Ecto neural progenitor cell (in vitro differentiated cells): ENCODE measurements at regions not wholly inside any gene's neighbourhood (a gene's known extent, or its start where the extent isn't known, plus 50 kb on each side); places are given as distances from the start of the nearest gene placed in this dataset.
"Not testable (repeated sequence)": the region's sequence is repeated elsewhere in the genome, so short reads cannot be mapped to it uniquely, and the experiment has no call there.

Experiments
- DNase-seq: peaks from one replicate; pipeline ENCODE4 v3.0.0-alpha.2; 2018; ENCODE audit warnings: low spot score

GRCh38 chr5:28926422-28926821 lies 1888.0 kb upstream of the CDH9 start:
- DNase-seq = no peak

GRCh38 chr5:28917631-28918030 lies 1879.2 kb upstream of the CDH9 start:
- DNase-seq = no peak

- no peak for DNase-seq
These were observed 1875.9 kb upstream of the CDH9 start for GRCh38 chr5:28914297-28914696.

DNA sequence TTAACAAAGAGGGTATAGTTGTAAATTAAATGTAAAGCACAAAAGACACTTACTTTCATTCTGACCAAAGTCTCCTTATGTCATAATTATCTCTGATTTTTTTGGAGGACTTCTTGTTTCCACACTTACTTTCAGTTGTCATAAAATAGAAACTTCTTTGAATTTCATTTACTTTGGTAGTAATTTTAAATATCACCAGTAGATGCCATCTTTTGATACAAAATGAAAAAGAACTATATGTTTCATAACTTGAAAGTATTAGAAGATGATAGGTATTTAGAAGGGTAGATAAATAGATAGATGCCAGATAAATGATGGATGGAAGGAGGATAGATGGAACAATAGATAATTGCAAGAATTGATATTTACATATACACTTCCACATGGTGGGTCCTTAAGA lies 1865.3 kb upstream of the CDH9 start:
- no peak for DNase-seq

GRCh38 chr5:28896949-28897348 lies 1858.6 kb upstream of the CDH9 start:
- no peak for DNase-seq

GRCh38 chr5:28880936-28881335 lies 1842.5 kb upstream of the CDH9 start:
- no peak for DNase-seq

GRCh38 chr5:28877050-28877449 lies 1838.7 kb upstream of the CDH9 start:
- no peak for DNase-seq

GRCh38 chr5:28864006-28864405 lies 1825.6 kb upstream of the CDH9 start:
- no peak for DNase-seq

DNA sequence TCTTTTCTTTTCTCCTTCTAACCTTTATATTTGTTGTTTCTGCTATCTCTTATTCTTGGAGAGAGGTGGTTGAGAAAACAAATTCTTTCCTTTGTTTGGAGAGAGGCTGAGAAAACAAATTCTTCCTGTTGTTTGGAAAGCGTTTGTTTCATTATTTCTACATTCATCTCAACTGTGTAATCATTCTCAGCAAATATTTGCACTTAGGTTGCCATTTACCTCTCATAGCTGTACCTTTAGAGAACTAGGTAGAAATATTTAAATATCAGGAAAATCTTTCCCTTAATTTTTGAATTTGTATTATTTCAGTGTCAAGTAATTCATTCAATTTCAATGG lies 1824.4 kb upstream of the CDH9 start:
- DNase-seq = no peak

GRCh38 chr5:28862137-28862859 lies 1823.9 kb upstream of the CDH9 start:
- DNase-seq = no peak

DNA sequence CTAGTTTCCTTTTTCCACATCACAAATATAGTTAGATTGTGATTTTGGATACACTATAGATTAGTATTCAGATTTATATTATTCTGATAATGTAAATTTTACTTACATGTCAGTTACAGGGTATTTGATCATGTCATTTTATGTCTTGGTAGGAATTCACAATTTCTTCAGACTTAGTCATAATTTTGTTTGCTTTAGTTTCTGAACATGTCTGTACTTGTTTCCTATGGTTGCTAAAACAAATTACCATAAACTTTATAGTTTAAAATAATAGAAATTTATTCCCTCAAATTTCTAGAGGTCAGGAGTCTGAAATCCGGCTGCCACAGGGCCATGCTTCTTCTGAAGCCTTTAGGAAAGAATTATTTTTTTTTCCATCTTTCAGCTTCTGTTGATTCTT lies 1817.2 kb upstream of the CDH9 start:
- DNase-seq = no peak

DNA sequence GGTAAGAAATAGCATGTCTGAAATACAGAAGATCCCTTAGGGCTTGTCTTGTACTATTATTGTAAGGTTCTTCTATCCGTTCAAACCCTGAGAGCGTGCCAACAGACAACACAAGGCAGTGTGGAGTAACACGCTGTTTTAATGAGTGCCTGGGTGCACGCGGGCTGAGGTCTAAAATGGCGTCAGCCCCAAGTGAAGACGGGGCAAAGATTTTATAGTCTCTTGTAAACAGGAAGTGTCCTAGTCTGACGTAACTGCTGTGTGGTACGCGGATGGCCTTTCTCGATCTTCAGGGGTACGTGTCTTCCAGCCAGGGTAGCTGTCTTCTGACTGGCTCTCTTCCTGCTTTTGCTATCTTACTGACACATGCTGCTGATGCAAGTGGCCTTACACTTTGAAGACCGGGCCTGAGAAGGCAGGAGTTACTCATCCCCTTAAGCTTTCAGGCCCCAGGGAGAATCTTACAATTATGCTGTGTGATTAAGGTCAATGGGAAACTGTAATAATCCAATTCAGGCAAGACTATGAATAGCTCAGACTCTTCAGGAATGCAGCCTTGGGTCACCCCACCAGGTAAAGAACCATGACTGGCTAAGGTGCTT lies 1812.0 kb upstream of the CDH9 start:
- DNase-seq = no peak

- no peak for DNase-seq
These were observed 1792.7 kb upstream of the CDH9 start for GRCh38 chr5:28831042-28831441.

DNA sequence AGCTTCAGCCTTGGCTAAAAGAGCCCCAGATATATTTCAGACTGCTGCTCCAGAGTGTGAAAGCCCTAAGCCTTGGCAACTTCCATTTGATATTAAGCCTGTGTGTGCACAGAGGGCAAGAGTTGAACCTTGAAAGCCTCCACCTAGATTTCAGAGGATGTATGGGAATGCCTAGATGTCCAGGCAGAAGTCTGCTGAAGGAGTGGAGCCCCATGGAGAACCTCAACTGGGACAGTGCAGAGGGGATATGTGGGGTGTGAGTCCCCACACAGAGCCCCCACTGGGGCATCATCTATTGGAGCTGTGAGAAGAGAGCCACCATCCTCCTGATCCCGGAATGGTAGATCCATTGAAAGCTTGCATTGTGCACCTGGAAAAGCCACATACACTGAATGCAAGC lies 1784.8 kb upstream of the CDH9 start:
- no peak for DNase-seq

DNA sequence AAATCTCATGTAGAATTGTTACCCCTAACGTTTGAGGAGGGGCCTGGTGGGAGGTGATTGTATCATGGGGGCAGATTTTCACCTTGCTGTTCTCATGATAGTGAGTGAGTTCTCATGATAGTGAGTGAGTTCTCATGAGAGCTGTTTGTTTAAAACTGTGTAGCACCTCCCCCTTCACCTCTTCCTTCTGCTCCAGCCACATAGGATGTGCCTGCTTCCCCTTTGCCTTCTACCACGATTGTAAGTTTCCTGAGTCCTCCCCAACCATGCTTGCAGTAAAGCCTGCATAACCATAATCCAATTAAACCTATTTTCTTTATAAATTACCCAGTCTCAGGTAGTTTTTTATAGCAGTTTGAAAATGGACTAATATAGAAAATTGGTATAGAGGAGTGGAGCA lies 1783.7 kb upstream of the CDH9 start:
- DNase-seq = no peak

DNA sequence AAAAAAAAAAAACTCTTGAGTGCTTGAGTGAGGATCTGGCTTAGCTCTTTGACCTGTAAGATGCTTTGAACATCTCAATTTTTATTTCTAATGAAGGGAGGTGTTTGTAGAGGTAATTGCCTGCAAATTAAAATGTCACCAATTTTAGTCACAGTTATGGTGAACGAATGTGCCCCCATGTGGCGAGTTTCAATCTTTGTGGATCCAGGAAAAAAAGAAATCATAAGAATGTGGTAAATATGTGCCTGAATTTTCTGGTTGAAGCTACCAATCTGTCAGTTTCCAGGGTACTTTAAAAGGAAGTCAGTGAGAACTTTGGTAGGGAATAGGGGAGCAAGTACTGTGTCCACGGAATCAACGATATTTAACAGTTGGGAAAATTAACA lies 1772.4 kb upstream of the CDH9 start:
- no peak for DNase-seq

- DNase-seq = no peak
These were observed 1771.7 kb upstream of the CDH9 start for GRCh38 chr5:28809811-28810750.

GRCh38 chr5:28808967-28809810 lies 1770.8 kb upstream of the CDH9 start:
- DNase-seq = no peak

DNA sequence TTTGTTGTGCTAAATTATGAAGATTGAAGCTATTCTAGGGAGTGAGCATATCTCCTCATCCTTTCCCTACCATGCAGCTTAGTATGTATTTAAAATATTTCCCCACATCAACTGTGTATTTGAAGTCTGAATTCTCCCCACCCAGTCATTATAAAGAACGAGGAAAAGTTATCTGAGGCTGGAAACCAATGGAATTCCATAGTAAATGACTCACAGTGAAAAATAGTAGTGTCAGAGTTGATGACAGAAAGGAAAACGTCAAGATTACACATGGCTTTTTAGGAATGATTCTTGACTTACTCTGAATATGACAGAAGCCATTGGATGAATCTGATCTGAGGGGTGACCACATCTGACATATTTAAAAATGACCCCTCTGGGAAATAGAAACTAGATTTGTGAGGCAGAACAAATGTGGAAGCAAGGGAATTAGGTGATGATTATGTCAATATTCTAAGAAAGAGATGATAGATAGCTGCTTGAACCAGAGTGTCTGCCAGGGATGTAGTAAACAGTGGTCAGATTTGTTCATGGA lies 1768.9 kb upstream of the CDH9 start:
- no peak for DNase-seq

GRCh38 chr5:28799035-28799434 lies 1760.6 kb upstream of the CDH9 start:
- not testable (repeated sequence) for DNase-seq

DNA sequence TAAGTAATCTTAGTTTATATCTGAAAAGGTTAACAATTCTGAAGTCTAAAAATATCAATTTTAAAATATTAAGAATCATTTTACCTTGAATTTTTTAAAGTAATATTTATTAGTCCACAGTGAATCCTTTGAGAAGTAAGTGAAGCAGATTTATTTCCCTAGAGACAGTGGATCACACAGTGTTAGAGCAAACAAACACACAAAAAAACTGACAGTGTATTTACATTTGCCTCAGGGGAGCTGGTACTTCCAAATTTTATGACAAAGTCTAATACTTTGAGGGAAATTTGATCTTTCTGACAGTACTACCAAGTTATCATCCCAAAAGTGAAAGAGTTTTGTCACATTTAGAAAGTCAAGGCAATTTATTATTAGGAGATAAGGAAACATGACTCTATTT lies 1750.6 kb upstream of the CDH9 start:
- no peak for DNase-seq
